Erythroblast (primary cell): ENCODE measurements at regions not wholly inside any gene's neighbourhood (a gene's known extent, or its start where the extent isn't known, plus 50 kb on each side); places are given as distances from the start of the nearest gene placed in this dataset.

Source experiments
- DNase-seq, 2 experiments: peaks; one replicate each; lab custom pipeline; 2025; lab: John Stamatoyannopoulos, UW
- GATA1 ChIP-seq: IDR thresholded peaks from 2 replicates; pipeline ENCODE4 v1.6.1; 2011; ENCODE audit warnings: low read depth, mild to moderate bottlenecking, control low read depth, low read length, moderate library complexity
- POLR2A ChIP-seq: IDR thresholded peaks from 2 replicates; pipeline ENCODE4 v1.6.1; 2011; ENCODE audit warnings: mild to moderate bottlenecking, low read length

- TF ChIP-seq GATA1 = no peak
- no peak for TF ChIP-seq POLR2A
- DNase-seq = no peak
Observed at GRCh38 chr4:186900984-186901383, 177.3 kb upstream of the FAT1 start.

GRCh38 chr4:186901850-186902249, 178.2 kb upstream of the FAT1 start:
- DNase-seq = no peak
- TF ChIP-seq POLR2A = no peak
- TF ChIP-seq GATA1 = no peak

GRCh38 chr4:186902361-186902760, 178.7 kb upstream of the FAT1 start:
- no peak for TF ChIP-seq POLR2A
- TF ChIP-seq GATA1 = no peak

GRCh38 chr4:186904101-186904500, 180.4 kb upstream of the FAT1 start:
- TF ChIP-seq POLR2A (no peak), GATA1 (no peak)
- no peak for DNase-seq

More at GRCh38 chr4:186902361-186902760, 178.7 kb upstream of the FAT1 start:
- DNase-seq = no peak

- no peak for DNase-seq
- TF ChIP-seq POLR2A (no peak), GATA1 (no peak)
Observed at GRCh38 chr4:186906722-186907121, 183.1 kb upstream of the FAT1 start.

GRCh38 chr4:186910385-186910784, 186.7 kb upstream of the FAT1 start:
- no peak for DNase-seq
- TF ChIP-seq GATA1 (no peak), POLR2A (no peak)

GRCh38 chr4:186912606-186913005, 188.9 kb upstream of the FAT1 start:
- TF ChIP-seq GATA1 = no peak
- no peak for TF ChIP-seq POLR2A

GRCh38 chr4:186915816-186916215, 192.2 kb upstream of the FAT1 start:
- no peak for DNase-seq
- no peak for TF ChIP-seq GATA1
- TF ChIP-seq POLR2A = no peak

More at GRCh38 chr4:186912606-186913005, 188.9 kb upstream of the FAT1 start:
- DNase-seq = no peak

- DNase-seq = no peak
- no peak for TF ChIP-seq POLR2A
- TF ChIP-seq GATA1 = no peak
Observed at GRCh38 chr4:186917136-186917535, 193.5 kb upstream of the FAT1 start.

GRCh38 chr4:186918466-186918865, 194.8 kb upstream of the FAT1 start:
- TF ChIP-seq GATA1 (no peak), POLR2A (no peak)
- DNase-seq = no peak

- DNase-seq = no peak
- TF ChIP-seq GATA1 = no peak
- no peak for TF ChIP-seq POLR2A
Observed at GRCh38 chr4:186919340-186919739, 195.7 kb upstream of the FAT1 start.

- DNase-seq = no peak
- TF ChIP-seq POLR2A (no peak), GATA1 (no peak)
Observed at GRCh38 chr4:186920483-186920882, 196.8 kb upstream of the FAT1 start.

- no peak for DNase-seq
Observed at GRCh38 chr4:186920992-186921391, 197.3 kb upstream of the FAT1 start.

GRCh38 chr4:186924723-186925122, 201.1 kb upstream of the FAT1 start:
- DNase-seq = no peak
- TF ChIP-seq GATA1 = no peak
- TF ChIP-seq POLR2A = no peak

More at GRCh38 chr4:186920992-186921391, 197.3 kb upstream of the FAT1 start:
- TF ChIP-seq GATA1 (no peak), POLR2A (no peak)

- no peak for TF ChIP-seq GATA1
- TF ChIP-seq POLR2A = no peak
Observed at GRCh38 chr4:186927624-186928023, 204.0 kb upstream of the FAT1 start.

GRCh38 chr4:186930024-186930423, 206.4 kb upstream of the FAT1 start:
- DNase-seq = no peak
- TF ChIP-seq POLR2A (no peak), GATA1 (no peak)

More at GRCh38 chr4:186927624-186928023, 204.0 kb upstream of the FAT1 start:
- DNase-seq = no peak
